PC-9 (cell line): ENCODE measurements at regions not wholly inside any gene's neighbourhood (a gene's known extent, or its start where the extent isn't known, plus 50 kb on each side); places are given as distances from the start of the nearest gene placed in this dataset.
A peak's percentile ranks its signal among the peaks of the same experiment; 100 is the strongest.

Experiments
- BruUV-seq: library from RNA; stranded (reverse); fragments of 400-500 nt; replicated peaks from 2 replicates; lab custom pipeline; 2021; lab: Mats Ljungman, UMichigan
- CTCF ChIA-PET: fragments of 300-600 bp; sonication (Branson Sonifier 250); formaldehyde crosslinking; loops from one replicate; lab custom pipeline; 2022; ENCODE audit warnings: antibody characterized with exemption; lab: Charles Lee
- POLR2A ChIA-PET: fragments of 300-600 bp; sonication (Branson Sonifier 250); formaldehyde crosslinking; loops from one replicate; lab custom pipeline; 2022; ENCODE audit warnings: antibody characterized with exemption; ENCODE audit not compliant: unreplicated experiment; lab: Charles Lee
- DNase-seq, 2 experiments: peaks; one replicate each; pipeline versions ENCODE4 v3.0.0 to v3.0.0-alpha.2; 2015 to 2022; ENCODE audit warnings: mixed read lengths in 1 of 2
- H2AFZ ChIP-seq: fragments of 200-600 bp; sonication (generic); 2 replicates; pipeline ENCODE4 v1.8.1; 2017; ENCODE audit warnings: antibody characterized with exemption
- H3F3A ChIP-seq: fragments of 200-600 bp; sonication (generic); 2 replicates; pipeline ENCODE4 v1.8.1; 2017; ENCODE audit warnings: antibody characterized with exemption, mild to moderate bottlenecking, low read depth; ENCODE audit not compliant: insufficient read depth
- H3K27ac ChIP-seq: fragments of 200-600 bp; sonication (generic); 2 replicates; pipeline ENCODE4 v1.6.1; 2016; ENCODE audit warnings: mixed run types
- H3K27me3 ChIP-seq: fragments of 200-600 bp; sonication (generic); 2 replicates; pipeline ENCODE4 v1.6.1; 2016; ENCODE audit warnings: low read depth, mixed run types; ENCODE audit not compliant: insufficient read depth
- H3K36me3 ChIP-seq: fragments of 200-600 bp; sonication (generic); 2 replicates; pipeline ENCODE4 v1.6.1; 2016; ENCODE audit warnings: low read depth, mixed run types
- H3K4me1 ChIP-seq: fragments of 200-600 bp; sonication (generic); replicated peaks from 2 replicates; pipeline ENCODE4 v1.6.1; 2016; ENCODE audit warnings: mixed run types; ENCODE audit not compliant: insufficient read depth
- H3K4me2 ChIP-seq: fragments of 200-600 bp; sonication (generic); 2 replicates; pipeline ENCODE4 v1.6.1; 2017; ENCODE audit warnings: mixed run types
- H3K4me3 ChIP-seq: fragments of 200-600 bp; sonication (generic); 2 replicates; pipeline ENCODE4 v1.6.1; 2016; ENCODE audit warnings: mixed run types
- H3K79me2 ChIP-seq: fragments of 200-600 bp; sonication (generic); 2 replicates; pipeline ENCODE4 v1.6.1; 2017; ENCODE audit warnings: low read depth, mixed run types
- H3K9me2 ChIP-seq: fragments of 200-600 bp; sonication (generic); 2 replicates; pipeline ENCODE4 v1.8.1; 2017; ENCODE audit warnings: mild to moderate bottlenecking; ENCODE audit not compliant: insufficient read depth
- H3K9me3 ChIP-seq: fragments of 200-600 bp; sonication (generic); 2 replicates; pipeline ENCODE4 v1.8.1; 2016; ENCODE audit warnings: low read depth; ENCODE audit not compliant: insufficient read depth
- H4K20me1 ChIP-seq: fragments of 200-600 bp; sonication (generic); 2 replicates; pipeline ENCODE4 v1.8.1; 2017; ENCODE audit not compliant: insufficient read depth
- EZH2 ChIP-seq: fragments of 200-600 bp; sonication (generic); IDR thresholded peaks from 2 replicates; pipeline ENCODE4 v1.8.0; 2017; ENCODE audit warnings: antibody characterized with exemption, low read depth
- intact Hi-C: fragments of 100-400 bp; cut with micrococcal nuclease; formaldehyde crosslinking; loops from one replicate; pipeline ENCODE4 v1.10.0; 2022; ENCODE audit not compliant: unreplicated experiment
- TF ChIP-seq, protein P1 (sequence below): fragments of 200-600 bp; sonication (generic); conservative IDR thresholded peaks from 2 replicates; pipeline ENCODE4 v1.6.1; 2017; ENCODE audit warnings: mixed run types, antibody characterized with exemption, mild to moderate bottlenecking, moderate library complexity

- intact Hi-C loops = loop anchor here (1.0 kb wide), 2 partner anchors 540 to 1698 kb away; no protein-coding TSS in a partner anchor
- DNase-seq = peak in 1 of 2 experiments; percentile 25
- Histone ChIP-seq H3K9me3 (no peaks in the 10 kb centered on the region), H3K27me3 (peaks cover 95% of the 10 kb centered on the region), H3K36me3 (no peaks in the 10 kb centered on the region), H3F3A (no peaks in the 10 kb centered on the region), H2AFZ (no peak overlapping the region), H4K20me1 (no peaks in the 10 kb centered on the region), H3K27ac (no peak overlapping the region), H3K9me2 (no peaks in the 10 kb centered on the region), H3K4me3 (no peak overlapping the region), H3K79me2 (no peaks in the 10 kb centered on the region), H3K4me2 (no peak overlapping the region), H3K4me1 (no peaks in the 10 kb centered on the region)
- ChIA-PET POLR2A (no interaction called here), CTCF (interaction anchor here (0.5 to 1.2 kb wide), 5 partner anchors 11 to 574 kb away, joined by 3 to 6 read pairs (median 3); partner anchors contain the start of gene ICE1)
- TF ChIP-seq, protein P1, sequence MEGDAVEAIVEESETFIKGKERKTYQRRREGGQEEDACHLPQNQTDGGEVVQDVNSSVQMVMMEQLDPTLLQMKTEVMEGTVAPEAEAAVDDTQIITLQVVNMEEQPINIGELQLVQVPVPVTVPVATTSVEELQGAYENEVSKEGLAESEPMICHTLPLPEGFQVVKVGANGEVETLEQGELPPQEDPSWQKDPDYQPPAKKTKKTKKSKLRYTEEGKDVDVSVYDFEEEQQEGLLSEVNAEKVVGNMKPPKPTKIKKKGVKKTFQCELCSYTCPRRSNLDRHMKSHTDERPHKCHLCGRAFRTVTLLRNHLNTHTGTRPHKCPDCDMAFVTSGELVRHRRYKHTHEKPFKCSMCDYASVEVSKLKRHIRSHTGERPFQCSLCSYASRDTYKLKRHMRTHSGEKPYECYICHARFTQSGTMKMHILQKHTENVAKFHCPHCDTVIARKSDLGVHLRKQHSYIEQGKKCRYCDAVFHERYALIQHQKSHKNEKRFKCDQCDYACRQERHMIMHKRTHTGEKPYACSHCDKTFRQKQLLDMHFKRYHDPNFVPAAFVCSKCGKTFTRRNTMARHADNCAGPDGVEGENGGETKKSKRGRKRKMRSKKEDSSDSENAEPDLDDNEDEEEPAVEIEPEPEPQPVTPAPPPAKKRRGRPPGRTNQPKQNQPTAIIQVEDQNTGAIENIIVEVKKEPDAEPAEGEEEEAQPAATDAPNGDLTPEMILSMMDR = no peak
- no peak for TF ChIP-seq EZH2
- no TSS peak for BruUV-seq
Observed at GRCh38 chr5:4879075-4879474, 261.1 kb upstream of the ADAMTS16 start.

DNA sequence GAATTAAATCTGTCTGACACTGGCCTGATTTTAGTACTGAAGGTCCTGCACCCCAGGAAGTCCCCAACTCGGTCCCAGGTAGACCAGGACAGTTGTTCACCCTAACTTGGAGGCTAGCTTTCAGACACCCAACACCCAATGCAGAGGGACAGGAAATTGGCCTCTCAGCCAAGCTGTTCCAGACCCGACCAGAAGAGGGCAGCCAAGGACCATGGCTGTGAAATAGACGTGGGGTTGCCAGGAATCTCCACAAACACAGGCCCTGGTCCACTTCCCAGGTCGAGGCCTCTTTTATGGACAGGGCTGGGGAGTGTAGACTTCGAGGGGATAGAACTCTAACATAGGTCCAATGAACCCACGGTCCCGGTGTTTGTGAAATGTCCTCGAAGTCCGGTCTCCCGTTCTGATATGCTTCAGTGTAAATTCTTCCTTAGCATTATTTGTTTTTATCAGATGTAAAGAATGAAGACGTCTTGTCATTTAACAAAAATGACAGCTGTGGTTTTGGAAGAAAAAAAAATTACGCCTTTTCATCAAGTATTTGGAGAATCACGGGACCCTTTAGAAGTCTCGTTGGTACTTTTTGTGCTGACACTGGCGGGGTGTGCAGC, 260.3 kb upstream of the ADAMTS16 start:
- Histone ChIP-seq H4K20me1 (no peaks in the 10 kb centered on the region), H3K79me2 (no peaks in the 10 kb centered on the region), H3K4me3 (no peak overlapping the region), H3K4me2 (no peak overlapping the region), H2AFZ (no peak overlapping the region), H3K27me3 (peaks cover 95% of the 10 kb centered on the region), H3K9me2 (no peaks in the 10 kb centered on the region), H3K9me3 (no peaks in the 10 kb centered on the region), H3F3A (no peaks in the 10 kb centered on the region), H3K27ac (no peak overlapping the region), H3K4me1 (no peaks in the 10 kb centered on the region), H3K36me3 (no peaks in the 10 kb centered on the region)
- peak; percentile 62 to 90 for DNase-seq
- intact Hi-C loops = loop anchor here (1.0 kb wide), 2 partner anchors 540 to 1698 kb away; no protein-coding TSS in a partner anchor
- no peak for TF ChIP-seq EZH2
- TF ChIP-seq, protein P1 = peak; percentile 98
- POLR2A ChIA-PET = no interaction called here
- BruUV-seq = no TSS peak
- CTCF ChIA-PET = interaction anchor here (0.5 to 1.2 kb wide), 5 partner anchors 12 to 573 kb away, joined by 3 to 6 read pairs (median 3); partner anchors contain the start of gene ICE1

GRCh38 chr5:4880304-4880741, 259.8 kb upstream of the ADAMTS16 start:
- Histone ChIP-seq H2AFZ (no peak overlapping the region), H3K79me2 (no peaks in the 10 kb centered on the region), H4K20me1 (no peaks in the 10 kb centered on the region), H3K4me3 (no peak overlapping the region), H3K36me3 (no peaks in the 10 kb centered on the region), H3K4me2 (no peak overlapping the region), H3K27ac (no peak overlapping the region), H3K9me2 (no peaks in the 10 kb centered on the region), H3K4me1 (no peaks in the 10 kb centered on the region), H3K27me3 (peaks cover 95% of the 10 kb centered on the region), H3F3A (no peaks in the 10 kb centered on the region), H3K9me3 (no peaks in the 10 kb centered on the region)
- TF ChIP-seq EZH2 = no peak
- TF ChIP-seq, protein P1 = no peak
- CTCF ChIA-PET = no interaction called here
- peak in 1 of 2 experiments; percentile 32 for DNase-seq
- no TSS peak for BruUV-seq
- intact Hi-C loops = no loop called here
- POLR2A ChIA-PET = no interaction called here
